T-helper 2 cell treated with Interferon-gamma antibody and Interleukin-4, amounts not matched to agents 5 μg/mL and 100 μg/mL, for 36 hours (primary cell): ENCODE measurements at regions not wholly inside any gene's neighbourhood (a gene's known extent, or its start where the extent isn't known, plus 50 kb on each side); places are given as distances from the start of the nearest gene placed in this dataset.

Experiments used
- DNase-seq: peaks from one replicate; pipeline ENCODE4 v3.0.0; 2021; ENCODE audit warnings: low spot score
- H3K27ac Mint-ChIP-seq: one replicate; pipeline ENCODE4 v1.8.0; 2021; ENCODE audit warnings: mild to moderate bottlenecking, mixed read lengths
- H3K27me3 Mint-ChIP-seq: one replicate; pipeline ENCODE4 v1.8.0; 2021; ENCODE audit warnings: low read depth, mixed read lengths
- H3K36me3 Mint-ChIP-seq: one replicate; pipeline ENCODE4 v1.8.0; 2021; ENCODE audit warnings: low read depth, mixed read lengths
- H3K4me1 Mint-ChIP-seq: one replicate; pipeline ENCODE4 v1.8.0; 2021; ENCODE audit warnings: low read depth, mixed read lengths
- H3K4me3 Mint-ChIP-seq: one replicate; pipeline ENCODE4 v1.8.0; 2022; ENCODE audit warnings: mild to moderate bottlenecking, moderate library complexity, mixed read lengths
- H3K9me3 Mint-ChIP-seq: one replicate; pipeline ENCODE4 v1.8.0; 2021; ENCODE audit warnings: mixed read lengths

- Mint-ChIP-seq H3K27me3 (peaks cover 2% of the 10 kb centered on the region), H3K9me3 (no peaks in the 10 kb centered on the region), H3K4me3 (no peak overlapping the region), H3K4me1 (no peaks in the 10 kb centered on the region), H3K36me3 (no peaks in the 10 kb centered on the region), H3K27ac (no peak overlapping the region)
- no peak for DNase-seq
Measured at GRCh38 chr2:236903978-236904377, 181.7 kb upstream of the COPS8 start.

GRCh38 chr2:236904389-236905263 is 181.1 kb upstream of the COPS8 start:
- no peak overlapping the region for H3K4me3 Mint-ChIP-seq
- H3K36me3 Mint-ChIP-seq: no peaks in the 10 kb centered on the region
- H3K27ac Mint-ChIP-seq: no peak overlapping the region
- peaks cover 2% of the 10 kb centered on the region for H3K27me3 Mint-ChIP-seq
- H3K4me1 Mint-ChIP-seq: no peaks in the 10 kb centered on the region
- no peaks in the 10 kb centered on the region for H3K9me3 Mint-ChIP-seq
- DNase-seq: no peak

- Mint-ChIP-seq H3K9me3 (no peaks in the 10 kb centered on the region), H3K4me1 (no peaks in the 10 kb centered on the region), H3K27ac (no peak overlapping the region), H3K4me3 (no peak overlapping the region), H3K36me3 (no peaks in the 10 kb centered on the region), H3K27me3 (no peaks in the 10 kb centered on the region)
- no peak for DNase-seq
Measured at GRCh38 chr2:236905976-236906375, 179.7 kb upstream of the COPS8 start.

- Mint-ChIP-seq H3K4me1 (no peaks in the 10 kb centered on the region), H3K9me3 (no peaks in the 10 kb centered on the region), H3K27ac (no peak overlapping the region), H3K27me3 (no peaks in the 10 kb centered on the region), H3K4me3 (no peak overlapping the region), H3K36me3 (no peaks in the 10 kb centered on the region)
- DNase-seq: no peak
Measured at GRCh38 chr2:236908439-236909192, 177.1 kb upstream of the COPS8 start.

GRCh38 chr2:236909193-236909504 is 176.5 kb upstream of the COPS8 start:
- Mint-ChIP-seq H3K4me3 (no peak overlapping the region), H3K27ac (no peak overlapping the region), H3K27me3 (no peaks in the 10 kb centered on the region), H3K36me3 (no peaks in the 10 kb centered on the region), H3K4me1 (no peaks in the 10 kb centered on the region), H3K9me3 (no peaks in the 10 kb centered on the region)
- no peak for DNase-seq

DNA sequence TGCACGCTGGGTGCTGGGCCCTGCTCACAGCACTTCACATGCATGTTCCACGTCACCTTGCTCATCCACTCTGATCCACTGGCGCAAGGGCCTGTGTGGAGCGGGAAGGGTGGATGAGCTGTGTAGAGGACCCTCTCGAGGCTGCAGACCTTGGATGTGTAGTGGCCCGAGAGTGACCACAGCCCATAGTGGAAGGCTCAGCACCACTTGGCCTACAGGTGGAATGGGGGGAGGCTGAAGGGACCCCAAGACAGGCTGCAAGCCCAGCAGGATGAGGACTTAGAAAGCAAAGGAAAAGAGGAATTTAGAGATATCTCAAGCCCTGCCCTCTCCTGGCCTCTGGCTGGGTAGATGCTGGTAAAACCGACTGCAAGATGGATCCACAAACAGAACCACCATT is 175.9 kb upstream of the COPS8 start:
- Mint-ChIP-seq H3K27ac (no peak overlapping the region), H3K36me3 (no peaks in the 10 kb centered on the region), H3K9me3 (no peaks in the 10 kb centered on the region), H3K27me3 (no peaks in the 10 kb centered on the region), H3K4me3 (no peak overlapping the region), H3K4me1 (no peaks in the 10 kb centered on the region)
- no peak for DNase-seq

GRCh38 chr2:236910781-236911495 is 174.8 kb upstream of the COPS8 start:
- no peak overlapping the region for H3K27ac Mint-ChIP-seq
- no peaks in the 10 kb centered on the region for H3K27me3 Mint-ChIP-seq
- no peak for DNase-seq
- no peaks in the 10 kb centered on the region for H3K9me3 Mint-ChIP-seq
- H3K4me3 Mint-ChIP-seq: no peak overlapping the region
- H3K36me3 Mint-ChIP-seq: no peaks in the 10 kb centered on the region
- no peaks in the 10 kb centered on the region for H3K4me1 Mint-ChIP-seq

GRCh38 chr2:236912326-236913120 is 173.2 kb upstream of the COPS8 start:
- Mint-ChIP-seq H3K4me1 (no peaks in the 10 kb centered on the region), H3K36me3 (no peaks in the 10 kb centered on the region), H3K4me3 (no peak overlapping the region), H3K9me3 (no peaks in the 10 kb centered on the region), H3K27ac (no peak overlapping the region), H3K27me3 (no peaks in the 10 kb centered on the region)
- DNase-seq: no peak

DNA sequence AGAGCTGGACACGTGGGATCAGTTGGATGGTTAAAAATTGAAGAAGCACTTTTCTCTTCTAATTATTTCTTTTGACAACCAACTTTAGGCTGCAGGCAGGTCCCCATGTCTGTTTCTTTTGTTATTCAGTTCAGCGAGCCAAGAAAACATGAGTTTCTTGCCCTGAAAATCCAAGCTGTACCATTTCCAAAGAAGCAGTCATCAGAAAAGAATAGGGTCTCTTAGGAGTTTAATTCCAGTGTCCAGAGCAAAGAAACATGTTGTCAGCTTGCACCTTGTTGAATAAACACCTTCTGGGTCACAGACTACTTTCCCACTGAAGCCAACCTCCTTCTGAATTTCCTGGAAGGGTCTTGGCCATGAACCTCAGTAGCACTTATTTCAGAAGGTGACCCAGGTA is 170.5 kb upstream of the COPS8 start:
- H3K27ac Mint-ChIP-seq: no peak overlapping the region
- DNase-seq: no peak
- no peaks in the 10 kb centered on the region for H3K4me1 Mint-ChIP-seq
- no peaks in the 10 kb centered on the region for H3K36me3 Mint-ChIP-seq
- H3K9me3 Mint-ChIP-seq: no peaks in the 10 kb centered on the region
- no peak overlapping the region for H3K4me3 Mint-ChIP-seq
- peaks cover 7% of the 10 kb centered on the region for H3K27me3 Mint-ChIP-seq

GRCh38 chr2:236915726-236916125 is 170.0 kb upstream of the COPS8 start:
- Mint-ChIP-seq H3K27ac (no peak overlapping the region), H3K4me3 (no peak overlapping the region), H3K36me3 (no peaks in the 10 kb centered on the region), H3K9me3 (no peaks in the 10 kb centered on the region), H3K27me3 (peaks cover 9% of the 10 kb centered on the region), H3K4me1 (no peaks in the 10 kb centered on the region)
- no peak for DNase-seq

DNA sequence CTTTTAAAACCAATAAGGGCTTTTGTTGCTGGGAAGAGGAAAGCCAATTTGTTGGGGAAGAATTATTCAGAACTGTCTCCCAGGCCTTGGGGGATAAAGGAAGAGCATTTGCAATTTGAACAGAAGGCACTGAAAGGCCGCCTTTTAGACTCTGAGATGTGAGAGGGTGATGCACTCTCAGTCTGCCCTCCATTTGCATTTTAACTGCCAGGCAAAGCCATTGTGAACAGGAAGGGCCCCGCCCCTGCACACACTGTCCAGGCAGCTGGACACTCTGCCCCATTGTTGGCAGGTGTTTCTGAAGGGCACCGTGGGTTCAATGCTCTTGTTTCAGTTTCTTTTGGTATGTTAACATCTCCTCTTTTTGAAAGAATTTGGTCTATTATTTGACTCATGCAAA is 169.5 kb upstream of the COPS8 start:
- Mint-ChIP-seq H3K4me1 (no peaks in the 10 kb centered on the region), H3K36me3 (no peaks in the 10 kb centered on the region), H3K9me3 (no peaks in the 10 kb centered on the region), H3K27me3 (peaks cover 12% of the 10 kb centered on the region), H3K27ac (no peak overlapping the region), H3K4me3 (no peak overlapping the region)
- DNase-seq: no peak

DNA sequence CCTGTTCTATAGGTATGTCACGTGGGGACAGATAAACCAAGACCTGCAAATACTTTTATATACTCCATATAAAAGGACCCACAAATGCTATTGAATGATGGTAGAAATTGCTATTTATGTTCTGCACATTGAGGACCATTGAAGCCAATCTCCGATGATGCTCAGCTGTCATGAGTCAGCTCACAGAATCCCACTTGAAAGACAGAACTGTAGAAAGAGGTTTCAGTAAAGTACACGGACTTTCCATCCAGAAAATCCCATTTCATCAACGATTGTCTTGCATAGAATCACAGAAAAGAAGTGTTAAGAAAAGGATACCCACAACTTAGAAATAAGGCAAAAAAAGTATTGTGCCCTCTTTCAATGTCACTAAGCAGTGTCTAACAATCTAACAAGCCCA is 169.0 kb upstream of the COPS8 start:
- peaks cover 12% of the 10 kb centered on the region for H3K27me3 Mint-ChIP-seq
- H3K4me1 Mint-ChIP-seq: no peaks in the 10 kb centered on the region
- H3K27ac Mint-ChIP-seq: no peak overlapping the region

DNA sequence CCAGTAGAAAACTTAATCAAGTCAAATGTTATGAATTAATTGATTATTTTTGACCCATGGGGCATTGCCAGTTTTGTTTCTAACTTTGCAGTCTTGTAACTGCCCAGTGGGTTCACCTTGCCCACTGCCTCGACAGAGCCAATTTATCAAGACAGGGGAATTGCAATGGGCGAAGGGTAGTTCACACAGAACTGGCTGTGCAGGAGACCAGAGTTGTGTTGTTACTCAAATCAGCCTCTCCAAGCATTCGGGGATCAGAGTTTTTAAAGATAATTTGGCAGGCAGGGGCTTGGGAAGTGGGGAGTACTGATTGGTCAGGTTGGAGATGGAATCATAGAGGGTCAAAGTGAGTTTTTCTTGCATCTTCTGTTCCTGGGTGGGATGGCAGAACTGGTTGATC is 168.5 kb upstream of the COPS8 start:
- no peak for DNase-seq
- no peaks in the 10 kb centered on the region for H3K36me3 Mint-ChIP-seq

More for the DNA sequence above, 169.0 kb upstream of the COPS8 start:
- Mint-ChIP-seq H3K4me3 (no peak overlapping the region), H3K9me3 (no peaks in the 10 kb centered on the region), H3K36me3 (no peaks in the 10 kb centered on the region)
- no peak for DNase-seq

More for the DNA sequence above, 168.5 kb upstream of the COPS8 start:
- peaks cover 12% of the 10 kb centered on the region for H3K27me3 Mint-ChIP-seq
- H3K4me3 Mint-ChIP-seq: no peak overlapping the region
- no peak overlapping the region for H3K27ac Mint-ChIP-seq
- H3K4me1 Mint-ChIP-seq: no peaks in the 10 kb centered on the region
- H3K9me3 Mint-ChIP-seq: no peaks in the 10 kb centered on the region
